Left ventricle myocardium inferior (tissue), 1 donor: ENCODE measurements at regions not wholly inside any gene's neighbourhood (a gene's known extent, or its start where the extent isn't known, plus 50 kb on each side); places are given as distances from the start of the nearest gene placed in this dataset.

Experiments used
- DNase-seq: peaks from one replicate; pipeline ENCODE4 v3.0.0-alpha.2; 2020
- H3K27ac ChIP-seq: fragments of 200-600 bp; replicated peaks from 2 replicates; pipeline ENCODE4 v1.8.0; 2021
- H3K27me3 ChIP-seq: fragments of 200-600 bp; 2 replicates; pipeline ENCODE4 v1.8.0; 2021; ENCODE audit warnings: low read depth
- H3K36me3 ChIP-seq: fragments of 200-600 bp; 2 replicates; pipeline ENCODE4 v1.8.0; 2021
- H3K4me1 ChIP-seq: fragments of 200-600 bp; 2 replicates; pipeline ENCODE4 v1.8.0; 2021
- H3K4me3 ChIP-seq: fragments of 200-600 bp; 2 replicates; pipeline ENCODE4 v1.8.0; 2021; ENCODE audit warnings: mild to moderate bottlenecking, moderate library complexity
- H3K9me3 ChIP-seq: fragments of 200-600 bp; replicated peaks from 2 replicates; pipeline ENCODE4 v1.8.0; 2021
- intact Hi-C: fragments of 100-400 bp; cut with micrococcal nuclease; formaldehyde crosslinking; loops from one replicate; pipeline ENCODE4 v1.11.0; 2022
- TF ChIP-seq, protein P1 (sequence below): fragments of 200-600 bp; IDR thresholded peaks from 2 replicates; pipeline ENCODE4 v1.8.0; 2021; ENCODE audit warnings: antibody characterized with exemption, mild to moderate bottlenecking, borderline replicate concordance
- donor health status: DM: no; HTN: yes; CAD: no; lungs with severe emphysema.

DNA sequence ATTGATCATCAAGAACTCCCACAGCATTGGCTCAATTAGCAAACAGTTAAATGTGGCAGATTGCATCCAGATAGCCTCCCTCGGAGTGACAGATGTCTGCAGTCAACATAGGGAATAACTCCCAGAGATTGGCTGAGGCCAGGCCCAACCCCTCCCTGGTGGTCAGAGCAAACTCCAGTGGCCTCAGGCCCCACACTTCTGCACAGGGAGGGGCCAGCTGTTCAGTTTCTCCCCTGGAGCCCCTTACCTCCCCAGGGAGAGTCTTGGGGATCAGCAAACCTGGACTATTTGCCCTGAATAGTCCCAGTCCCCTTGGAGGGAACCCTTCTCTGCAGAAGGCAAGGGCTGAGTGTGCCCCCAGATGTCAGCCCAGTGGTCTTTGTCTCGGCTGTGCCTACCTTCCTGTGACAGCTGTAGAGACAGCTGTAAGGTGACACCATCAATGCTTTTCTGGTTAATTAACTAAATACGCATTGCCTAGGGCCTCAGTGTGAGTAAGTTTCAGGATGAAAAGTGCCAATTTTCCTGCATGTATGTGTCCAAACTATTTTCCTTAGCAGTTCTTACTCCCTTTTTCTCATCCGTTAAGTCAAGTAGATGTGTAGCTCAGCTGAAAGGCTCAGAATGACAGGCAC is 102.7 kb upstream of the UQCRFS1 start:
- Histone ChIP-seq H3K9me3 (no peaks in the 10 kb centered on the region), H3K27ac (no peak overlapping the region), H3K4me3 (no peak overlapping the region), H3K4me1 (no peaks in the 10 kb centered on the region), H3K36me3 (no peaks in the 10 kb centered on the region), H3K27me3 (peaks cover 90% of the 10 kb centered on the region)
- intact Hi-C loops: no loop called here
- TF ChIP-seq, protein P1, sequence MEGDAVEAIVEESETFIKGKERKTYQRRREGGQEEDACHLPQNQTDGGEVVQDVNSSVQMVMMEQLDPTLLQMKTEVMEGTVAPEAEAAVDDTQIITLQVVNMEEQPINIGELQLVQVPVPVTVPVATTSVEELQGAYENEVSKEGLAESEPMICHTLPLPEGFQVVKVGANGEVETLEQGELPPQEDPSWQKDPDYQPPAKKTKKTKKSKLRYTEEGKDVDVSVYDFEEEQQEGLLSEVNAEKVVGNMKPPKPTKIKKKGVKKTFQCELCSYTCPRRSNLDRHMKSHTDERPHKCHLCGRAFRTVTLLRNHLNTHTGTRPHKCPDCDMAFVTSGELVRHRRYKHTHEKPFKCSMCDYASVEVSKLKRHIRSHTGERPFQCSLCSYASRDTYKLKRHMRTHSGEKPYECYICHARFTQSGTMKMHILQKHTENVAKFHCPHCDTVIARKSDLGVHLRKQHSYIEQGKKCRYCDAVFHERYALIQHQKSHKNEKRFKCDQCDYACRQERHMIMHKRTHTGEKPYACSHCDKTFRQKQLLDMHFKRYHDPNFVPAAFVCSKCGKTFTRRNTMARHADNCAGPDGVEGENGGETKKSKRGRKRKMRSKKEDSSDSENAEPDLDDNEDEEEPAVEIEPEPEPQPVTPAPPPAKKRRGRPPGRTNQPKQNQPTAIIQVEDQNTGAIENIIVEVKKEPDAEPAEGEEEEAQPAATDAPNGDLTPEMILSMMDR: no peak
- no peak for DNase-seq

DNA sequence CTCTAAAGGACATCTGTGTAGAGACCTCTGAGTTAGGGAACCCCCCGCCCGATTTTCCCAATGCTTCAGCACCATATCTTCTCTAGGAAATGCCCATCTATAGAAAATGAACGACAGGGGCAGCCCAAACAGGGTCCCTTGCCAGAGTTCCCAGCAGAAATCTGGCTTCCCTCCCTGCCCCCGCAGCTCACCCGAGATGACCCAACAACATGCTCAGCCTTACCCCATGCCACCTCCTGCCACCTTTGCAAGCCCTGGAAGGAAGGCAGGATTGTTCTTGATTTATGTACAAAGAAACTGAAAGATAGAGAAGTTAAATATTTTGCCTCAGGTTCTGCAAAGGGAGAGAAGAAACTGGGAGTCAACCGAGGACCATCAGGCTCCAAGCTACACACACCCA is 105.6 kb upstream of the UQCRFS1 start:
- Histone ChIP-seq H3K27ac (no peak overlapping the region), H3K4me3 (no peak overlapping the region), H3K36me3 (no peaks in the 10 kb centered on the region), H3K9me3 (no peaks in the 10 kb centered on the region), H3K27me3 (peaks cover 90% of the 10 kb centered on the region), H3K4me1 (no peaks in the 10 kb centered on the region)
- no peak for DNase-seq
- TF ChIP-seq, protein P1: no peak
- intact Hi-C loops: no loop called here

DNA sequence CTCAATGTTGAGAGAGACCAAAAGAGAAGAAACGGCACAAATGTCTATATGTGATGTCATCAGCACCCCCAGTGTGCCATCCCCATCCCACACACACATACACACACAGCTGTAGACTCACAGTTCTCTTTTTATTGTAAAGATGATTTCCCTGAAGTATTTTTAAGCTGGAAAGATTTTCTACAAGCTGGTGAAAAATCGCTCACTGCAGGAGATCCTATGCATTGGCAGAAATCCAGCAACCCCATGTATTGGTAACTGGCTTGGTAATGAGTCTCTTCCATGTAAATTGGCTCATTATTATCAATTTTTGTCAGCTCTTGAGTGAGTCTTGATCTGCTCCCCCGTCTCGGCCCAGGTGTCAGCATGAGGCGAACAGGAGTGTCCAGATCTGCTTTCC is 107.1 kb upstream of the UQCRFS1 start:
- Histone ChIP-seq H3K9me3 (no peaks in the 10 kb centered on the region), H3K27me3 (peaks cover 89% of the 10 kb centered on the region), H3K36me3 (no peaks in the 10 kb centered on the region), H3K4me1 (no peaks in the 10 kb centered on the region), H3K4me3 (no peak overlapping the region), H3K27ac (no peak overlapping the region)
- TF ChIP-seq, protein P1: no peak
- intact Hi-C loops: no loop called here
- no peak for DNase-seq

DNA sequence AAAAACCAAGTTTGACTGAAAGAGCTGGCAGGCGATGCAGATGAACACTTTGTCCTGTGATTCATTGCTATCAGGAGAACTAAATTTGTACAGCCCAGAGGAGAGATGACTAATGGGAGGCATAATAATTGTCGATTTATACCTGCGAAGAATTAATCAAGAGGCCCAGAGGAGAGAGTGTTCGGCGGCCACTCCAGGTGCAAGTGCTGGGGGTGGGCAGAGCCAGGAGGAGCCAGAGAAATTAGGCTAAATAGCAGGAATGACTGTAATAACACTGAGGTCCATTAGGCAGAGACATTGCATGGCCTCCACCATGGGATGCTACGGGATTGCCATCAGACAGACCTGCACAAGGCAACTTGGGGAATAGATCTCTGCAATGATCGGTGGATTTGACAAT is 107.7 kb upstream of the UQCRFS1 start:
- intact Hi-C loops: no loop called here
- no peak overlapping the region for H3K27ac ChIP-seq
- no peaks in the 10 kb centered on the region for H3K4me1 ChIP-seq
- no peak for DNase-seq
- H3K4me3 ChIP-seq: no peak overlapping the region
- peaks cover 83% of the 10 kb centered on the region for H3K27me3 ChIP-seq
- no peaks in the 10 kb centered on the region for H3K9me3 ChIP-seq
- H3K36me3 ChIP-seq: no peaks in the 10 kb centered on the region
- TF ChIP-seq, protein P1: no peak

DNA sequence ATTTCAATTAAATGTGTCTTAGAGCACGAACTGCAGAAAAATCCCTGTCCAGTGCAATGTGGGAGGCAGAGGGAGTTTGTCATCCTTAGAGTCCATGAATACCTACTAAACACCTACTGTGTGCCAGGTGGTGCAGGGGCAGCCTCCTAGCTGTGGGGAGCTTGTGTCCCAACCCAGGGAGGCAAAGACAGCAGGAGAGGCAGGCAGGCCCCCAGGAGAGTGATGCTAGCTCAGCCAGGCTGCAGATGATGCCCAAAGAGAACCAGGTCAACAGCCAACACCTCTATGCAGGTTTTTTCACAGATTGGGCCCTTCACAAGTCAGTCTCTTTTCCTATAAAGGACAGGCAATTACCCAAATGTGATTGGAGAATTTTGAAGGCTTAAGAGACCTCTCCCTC is 108.2 kb upstream of the UQCRFS1 start:
- Histone ChIP-seq H3K9me3 (no peaks in the 10 kb centered on the region), H3K36me3 (no peaks in the 10 kb centered on the region), H3K27me3 (peaks cover 78% of the 10 kb centered on the region), H3K27ac (no peak overlapping the region), H3K4me1 (no peaks in the 10 kb centered on the region), H3K4me3 (no peak overlapping the region)
- intact Hi-C loops: no loop called here
- DNase-seq: no peak
- TF ChIP-seq, protein P1: no peak
